Astrocyte (in vitro differentiated cells and primary cell): ENCODE measurements at regions not wholly inside any gene's neighbourhood (a gene's known extent, or its start where the extent isn't known, plus 50 kb on each side); places are given as distances from the start of the nearest gene placed in this dataset.

Experiments used
- EZH2 ChIP-seq: IDR thresholded peaks from 2 replicates; pipeline ENCODE4 v1.6.1; 2012; ENCODE audit warnings: mild to moderate bottlenecking, low read length, inconsistent platforms; ENCODE audit not compliant: insufficient read depth
- TF ChIP-seq, protein P1 (sequence below): IDR thresholded peaks from 2 replicates; pipeline ENCODE4 v1.5.1; 2011; ENCODE audit warnings: low read depth, mild to moderate bottlenecking, inconsistent platforms, low read length, moderate library complexity; ENCODE audit not compliant: insufficient read depth

DNA sequence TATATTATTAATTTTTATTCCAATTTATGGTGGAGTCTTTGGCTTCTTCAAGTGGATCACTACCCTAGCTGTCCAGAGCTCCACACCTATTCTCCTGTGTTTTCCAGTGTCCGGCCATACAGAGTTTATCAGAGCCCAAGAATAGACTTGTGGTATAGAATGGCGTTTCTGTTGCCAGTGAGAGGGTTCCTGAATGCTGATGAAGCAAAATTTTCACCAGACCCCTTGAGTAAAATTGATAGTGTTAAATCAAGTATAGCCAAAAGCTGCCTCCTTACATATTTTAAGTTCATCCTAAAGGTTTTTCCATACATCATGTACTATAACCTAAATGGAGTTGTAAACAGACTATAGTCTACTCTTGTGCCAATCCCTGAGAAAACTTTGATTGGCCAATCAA, 171.5 kb upstream of the CHL1 start:
- TF ChIP-seq, protein P1, sequence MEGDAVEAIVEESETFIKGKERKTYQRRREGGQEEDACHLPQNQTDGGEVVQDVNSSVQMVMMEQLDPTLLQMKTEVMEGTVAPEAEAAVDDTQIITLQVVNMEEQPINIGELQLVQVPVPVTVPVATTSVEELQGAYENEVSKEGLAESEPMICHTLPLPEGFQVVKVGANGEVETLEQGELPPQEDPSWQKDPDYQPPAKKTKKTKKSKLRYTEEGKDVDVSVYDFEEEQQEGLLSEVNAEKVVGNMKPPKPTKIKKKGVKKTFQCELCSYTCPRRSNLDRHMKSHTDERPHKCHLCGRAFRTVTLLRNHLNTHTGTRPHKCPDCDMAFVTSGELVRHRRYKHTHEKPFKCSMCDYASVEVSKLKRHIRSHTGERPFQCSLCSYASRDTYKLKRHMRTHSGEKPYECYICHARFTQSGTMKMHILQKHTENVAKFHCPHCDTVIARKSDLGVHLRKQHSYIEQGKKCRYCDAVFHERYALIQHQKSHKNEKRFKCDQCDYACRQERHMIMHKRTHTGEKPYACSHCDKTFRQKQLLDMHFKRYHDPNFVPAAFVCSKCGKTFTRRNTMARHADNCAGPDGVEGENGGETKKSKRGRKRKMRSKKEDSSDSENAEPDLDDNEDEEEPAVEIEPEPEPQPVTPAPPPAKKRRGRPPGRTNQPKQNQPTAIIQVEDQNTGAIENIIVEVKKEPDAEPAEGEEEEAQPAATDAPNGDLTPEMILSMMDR, result no peak
- TF ChIP-seq EZH2, result no peak
